HepG2 (cell line): ENCODE measurements at regions not wholly inside any gene's neighbourhood (a gene's known extent, or its start where the extent isn't known, plus 50 kb on each side); places are given as distances from the start of the nearest gene placed in this dataset.

Experiments
- ATAC-seq: fragments of 200-7000 bp; cut with Tn5 transposase; 3 replicates; pipeline ENCODE4 v1.9.1; 2020; ENCODE audit warnings: mild to moderate bottlenecking, moderate library complexity
- BruUV-seq: library from RNA; stranded (reverse); fragments of 400-500 nt; replicated peaks from 2 replicates; lab custom pipeline; 2021; lab: Mats Ljungman, UMichigan
- CTCF ChIA-PET: fragments of 300-600 bp; formaldehyde crosslinking; extraction: SDS; loops from one replicate; lab custom pipeline; 2021; ENCODE audit warnings: low total read pairs, inconsistent platforms, low intra/inter-chr PET ratio; lab: Yijun Ruan, JAX
- POLR2A ChIA-PET: fragments of 350-600 bp; sonication (Branson Sonifier 250); formaldehyde crosslinking; loops from one replicate; lab custom pipeline; 2020; ENCODE audit warnings: antibody characterized with exemption, inconsistent platforms; lab: Yijun Ruan, JAX
- DNase-seq: peaks from one replicate; pipeline ENCODE4 v3.0.0-alpha.2; 2015; ENCODE audit warnings: low spot score
- FAIRE-seq: peaks from 3 replicates; lab custom pipeline; 2011; peaks lifted over from hg19 to GRCh38; lab: Jason Lieb, UNC
- H2AFZ ChIP-seq: one replicate; pipeline ENCODE4 v1.6.1; 2011; ENCODE audit warnings: low read length, inconsistent platforms
- H3K27ac ChIP-seq: fragments of 300-600 bp; 3 replicates; pipeline ENCODE4 v1.8.0; 2011; ENCODE audit warnings: mixed run types, mild to moderate bottlenecking, mixed read lengths, low read length, inconsistent platforms; ENCODE audit not compliant: insufficient read depth; ENCODE audit errors: extremely low read length
- H3K27me3 ChIP-seq, 2 experiments: fragments of 200-600 bp in 1 of 2; 2 replicates in 1 of 2; 3 replicates in 1 of 2; pipeline versions ENCODE4 v1.6.0 to v1.8.0; 2011; ENCODE audit warnings: low read length in 2 of 2, mild to moderate bottlenecking in 2 of 2, moderate library complexity in 2 of 2, inconsistent platforms in 1 of 2; ENCODE audit not compliant: insufficient read depth in 2 of 2, control insufficient read depth in 1 of 2
- H3K36me3 ChIP-seq, 2 experiments: fragments of 200-600 bp in 1 of 2; replicated peaks in 1 of 2; 2 replicates in 1 of 2; 3 replicates in 1 of 2; pipeline versions ENCODE4 v1.5.1 to v1.8.0; 2011; ENCODE audit warnings: low read length in 2 of 2, inconsistent platforms in 1 of 2; ENCODE audit not compliant: insufficient read depth in 2 of 2, control insufficient read depth in 1 of 2
- H3K4me1 ChIP-seq: 2 replicates; pipeline ENCODE4 v1.5.1; 2012; ENCODE audit warnings: low read length, inconsistent platforms; ENCODE audit not compliant: insufficient read depth
- H3K4me2 ChIP-seq: 2 replicates; pipeline ENCODE4 v1.6.0; 2011; ENCODE audit warnings: low read depth, low read length, inconsistent platforms
- H3K4me3 ChIP-seq, 3 experiments: fragments of 200-600 bp in 1 of 3; sonication (generic), shearing (Covaris generic) in 1 of 3; replicated peaks in 1 of 3; 2 replicates each; pipeline ENCODE4 v1.5.1; 2011 to 2016; ENCODE audit warnings: low read length in 3 of 3, inconsistent platforms in 2 of 3, low read depth in 2 of 3, mild to moderate bottlenecking in 2 of 3, control low read depth in 1 of 3, mixed read lengths in 1 of 3; ENCODE audit not compliant: insufficient read depth in 1 of 3
- H3K79me2 ChIP-seq: one replicate; pipeline ENCODE4 v1.6.1; 2011; ENCODE audit warnings: low read length, inconsistent platforms; ENCODE audit not compliant: insufficient read depth
- H3K9ac ChIP-seq: 2 replicates; pipeline ENCODE4 v1.6.0; 2011; ENCODE audit warnings: mild to moderate bottlenecking, low read depth, low read length, inconsistent platforms; ENCODE audit not compliant: insufficient read depth
- H3K9me3 ChIP-seq: 2 replicates; pipeline ENCODE4 v1.5.1; 2012; ENCODE audit warnings: mild to moderate bottlenecking, low read length
- H4K20me1 ChIP-seq: 2 replicates; pipeline ENCODE4 v1.6.0; 2011; ENCODE audit warnings: inconsistent platforms, mild to moderate bottlenecking, low read length, moderate library complexity; ENCODE audit not compliant: insufficient read depth
- JDP2 ChIP-seq: sonication (generic); formaldehyde crosslinking; IDR thresholded peaks from 2 replicates; pipeline ENCODE4 v1.8.1; 2022; ENCODE audit warnings: missing genetic modification reagents, borderline replicate concordance
- MTF1 ChIP-seq: sonication (generic); formaldehyde crosslinking; IDR thresholded peaks from 2 replicates; pipeline ENCODE4 v1.5.0; 2020; ENCODE audit warnings: missing genetic modification reagents
- MXD4 ChIP-seq: IDR thresholded peaks from 2 replicates; pipeline ENCODE4 v1.6.1; 2016; ENCODE audit warnings: mild to moderate bottlenecking, missing biosample characterization, missing genetic modification reagents
- NFE2 ChIP-seq: sonication (generic); formaldehyde crosslinking; IDR thresholded peaks from 2 replicates; pipeline ENCODE4 v1.4.0; 2020; ENCODE audit warnings: missing genetic modification reagents
- PHF20 ChIP-seq: sonication (generic); formaldehyde crosslinking; IDR thresholded peaks from 2 replicates; pipeline ENCODE4 v1.5.0; 2020; ENCODE audit warnings: mild to moderate bottlenecking, missing genetic modification reagents
- SMAD3 ChIP-seq: sonication (generic); formaldehyde crosslinking; IDR thresholded peaks from 2 replicates; pipeline ENCODE4 v1.4.0; 2020; ENCODE audit warnings: missing genetic modification reagents
- ZNF552 ChIP-seq: sonication (generic); formaldehyde crosslinking; IDR thresholded peaks from 2 replicates; pipeline ENCODE4 v1.9.0; 2022; ENCODE audit warnings: missing genetic modification reagents, mild to moderate bottlenecking, borderline replicate concordance
- ZSCAN29 ChIP-seq: sonication (generic); formaldehyde crosslinking; conservative IDR thresholded peaks from 2 replicates; pipeline ENCODE4 v1.4.0; 2020; ENCODE audit warnings: mild to moderate bottlenecking, missing genetic modification reagents
- WGBS: methylation state at CpG from one replicate; pipeline ENCODE4 v1.1.6; 2017; ENCODE audit warnings: low lambda C conversion rate; 5-methylcytosine and 5-hydroxymethylcytosine counted together
- in situ Hi-C: cut with HindIII; loops from 2 replicates; pipeline ENCODE4 v1.10.0; 2017; ENCODE audit warnings: low pct_unique_long_range_greater_than_20kb; ENCODE audit not compliant: extremely low pct_ligation_motif_present
- intact Hi-C: fragments of 100-400 bp; cut with micrococcal nuclease; formaldehyde crosslinking; loops from one replicate; pipeline ENCODE4 v1.10.0; 2022; ENCODE audit not compliant: unreplicated experiment

DNA sequence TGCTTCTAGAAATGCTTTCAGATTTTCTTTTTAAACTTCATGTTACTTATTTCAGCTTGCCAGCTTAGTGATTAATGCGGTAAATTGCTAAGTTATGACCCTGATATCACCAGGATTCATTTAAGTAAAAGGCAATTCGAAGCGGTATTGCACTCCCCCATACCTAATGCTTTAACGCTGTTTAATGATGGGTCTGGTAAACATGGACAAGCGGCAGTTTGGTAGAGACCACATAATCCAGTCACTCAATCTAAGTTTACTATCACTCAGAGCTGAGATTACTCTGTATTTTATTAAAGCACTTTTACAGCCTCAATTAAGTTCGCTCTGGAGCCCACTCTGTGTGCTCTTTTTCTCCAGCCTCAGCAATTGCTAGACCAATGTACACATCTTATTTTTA is 118.2 kb upstream of the SCN7A start (continued):
- TF ChIP-seq MXD4 (CRISPR knock-in tag) = no peak

DNA sequence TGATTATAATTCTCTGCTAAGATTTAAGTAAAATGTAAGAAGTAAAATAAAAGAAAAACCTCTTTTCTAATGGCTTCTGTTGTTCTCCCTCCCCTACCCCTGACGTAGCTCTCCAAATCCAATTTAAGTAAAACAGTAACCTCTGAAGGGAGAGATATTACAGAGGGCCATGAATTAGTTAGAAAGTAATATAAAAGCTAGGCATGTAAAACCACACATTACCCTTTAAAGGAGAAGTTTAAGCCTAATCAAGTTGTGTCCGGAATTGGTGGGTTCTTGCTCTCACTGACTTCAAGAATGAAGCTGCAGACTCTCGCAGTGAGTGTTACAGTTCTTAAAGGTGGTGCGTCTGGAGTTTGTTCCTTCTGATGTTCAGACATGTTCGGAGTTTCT is 116.9 kb upstream of the SCN7A start:
- Histone ChIP-seq H3K27me3 (peaks cover 0 to 8% of the 10 kb centered on the region in 2 experiments; a peak in 3 of 5 replicates), H3K4me3 (no peak overlapping the region), H3K79me2 (no peaks in the 10 kb centered on the region), H4K20me1 (no peaks in the 10 kb centered on the region), H3K9ac (no peak overlapping the region), H3K9me3 (no peaks in the 10 kb centered on the region), H3K4me2 (no peak overlapping the region), H3K27ac (no peak overlapping the region), H3K36me3 (no peaks in the 10 kb centered on the region), H2AFZ (no peak overlapping the region), H3K4me1 (peaks cover 16% of the 10 kb centered on the region)
- DNase-seq (no peak), ATAC-seq (no peak), FAIRE-seq (no peak)
- 58% methylated on average over 5 of the region's 5 CpGs for WGBS
- POLR2A ChIA-PET = no interaction called here
- TF ChIP-seq NFE2 (CRISPR knock-in tag) = no peak
- no peak for TF ChIP-seq MTF1 (CRISPR knock-in tag)
- TF ChIP-seq ZSCAN29 (CRISPR knock-in tag) = no peak
- no peak for TF ChIP-seq SMAD3 (CRISPR knock-in tag)
- TF ChIP-seq ZNF552 (CRISPR knock-in tag) = no peak
- TF ChIP-seq PHF20 (CRISPR knock-in tag) = no peak
- TF ChIP-seq JDP2 (CRISPR knock-in tag) = no peak
- BruUV-seq = no TSS peak
- CTCF ChIA-PET = no interaction called here
- in situ Hi-C loops = no loop called here
- intact Hi-C loops = no loop called here
